ENCODE measurements at regions not wholly inside any gene's neighbourhood (a gene's known extent, or its start where the extent isn't known, plus 50 kb on each side); places are given as distances from the start of the nearest gene placed in this dataset.

GRCh38 chr13:34502011-34502410, 440.1 kb upstream of the NBEA start (continued):
- TF ChIP-seq ZFP30 (CRISPR knock-in tag; IDR thresholded peaks at IDR 0.05) (no peak), PATZ1 (CRISPR knock-in tag; IDR thresholded peaks at IDR 0.05; ENCODE audit: borderline replicate concordance) (no peak), PPARA (CRISPR knock-in tag; IDR thresholded peaks at IDR 0.05; ENCODE audit: borderline replicate concordance) (no peak), ZNF565 (CRISPR knock-in tag; conservative IDR thresholded peaks at IDR 0.05; ENCODE audit: low read depth) (no peak), ESRRG (CRISPR knock-in tag; IDR thresholded peaks at IDR 0.05) (no peak), ZFP3 (CRISPR knock-in tag; IDR thresholded peaks at IDR 0.05) (no peak)

- ATAC-seq = no peak
- TF ChIP-seq BACH2 (CRISPR knock-in tag; IDR thresholded peaks at IDR 0.05; ENCODE audit: borderline replicate concordance) = no peak
- TF ChIP-seq TCF4 (CRISPR knock-in tag; IDR thresholded peaks at IDR 0.05; ENCODE audit: borderline replicate concordance) = no peak
- no peak for TF ChIP-seq ISL1 (CRISPR knock-in tag; IDR thresholded peaks at IDR 0.05)
- TF ChIP-seq SNAI2 (CRISPR knock-in tag; IDR thresholded peaks at IDR 0.05) = no peak
- no peak for TF ChIP-seq TOX (CRISPR knock-in tag; IDR thresholded peaks at IDR 0.05; ENCODE audit: borderline replicate concordance)
- no peak for TF ChIP-seq ZC3H10 (CRISPR knock-in tag; IDR thresholded peaks at IDR 0.05)
- no peak for TF ChIP-seq PPARA (CRISPR knock-in tag; IDR thresholded peaks at IDR 0.05; ENCODE audit: borderline replicate concordance)
- no peak for TF ChIP-seq ZFP3 (CRISPR knock-in tag; IDR thresholded peaks at IDR 0.05)
- TF ChIP-seq ZNF70 (CRISPR knock-in tag; IDR thresholded peaks at IDR 0.05) = no peak
- no peak for TF ChIP-seq ZFP30 (CRISPR knock-in tag; IDR thresholded peaks at IDR 0.05)
- no peak for TF ChIP-seq PATZ1 (CRISPR knock-in tag; IDR thresholded peaks at IDR 0.05; ENCODE audit: borderline replicate concordance)
- TF ChIP-seq ARNTL (CRISPR knock-in tag; IDR thresholded peaks at IDR 0.05; ENCODE audit: borderline replicate concordance, low read depth) = no peak
- no peak for TF ChIP-seq ESRRG (CRISPR knock-in tag; IDR thresholded peaks at IDR 0.05)
- TF ChIP-seq CSDC2 (CRISPR knock-in tag; IDR thresholded peaks at IDR 0.05) = no peak
- TF ChIP-seq ZNF565 (CRISPR knock-in tag; conservative IDR thresholded peaks at IDR 0.05; ENCODE audit: low read depth) = no peak
- no peak for TF ChIP-seq POU6F1 (CRISPR knock-in tag; IDR thresholded peaks at IDR 0.05; ENCODE audit: borderline replicate concordance, low read depth)
- no peak for TF ChIP-seq OSR1 (CRISPR knock-in tag; IDR thresholded peaks at IDR 0.05)
Measured at GRCh38 chr13:34502621-34503020, 439.4 kb upstream of the NBEA start.

GRCh38 chr13:34506796-34507195, 435.3 kb upstream of the NBEA start:
- no peak for ATAC-seq
- TF ChIP-seq BACH2 (CRISPR knock-in tag; IDR thresholded peaks at IDR 0.05; ENCODE audit: borderline replicate concordance) = no peak
- TF ChIP-seq ZNF70 (CRISPR knock-in tag; IDR thresholded peaks at IDR 0.05) = no peak
- no peak for TF ChIP-seq ZC3H10 (CRISPR knock-in tag; IDR thresholded peaks at IDR 0.05)
- no peak for TF ChIP-seq GLIS3 (CRISPR knock-in tag; IDR thresholded peaks at IDR 0.05)
- TF ChIP-seq TOX (CRISPR knock-in tag; IDR thresholded peaks at IDR 0.05; ENCODE audit: borderline replicate concordance) = no peak

- no peak for ATAC-seq
- TF ChIP-seq TCF4 (CRISPR knock-in tag; IDR thresholded peaks at IDR 0.05; ENCODE audit: borderline replicate concordance) (no peak), TOX (CRISPR knock-in tag; IDR thresholded peaks at IDR 0.05; ENCODE audit: borderline replicate concordance) (no peak), ZNF565 (CRISPR knock-in tag; conservative IDR thresholded peaks at IDR 0.05; ENCODE audit: low read depth) (no peak), ZNF70 (CRISPR knock-in tag; IDR thresholded peaks at IDR 0.05) (no peak), PPARA (CRISPR knock-in tag; IDR thresholded peaks at IDR 0.05; ENCODE audit: borderline replicate concordance) (no peak), ARNTL (CRISPR knock-in tag; IDR thresholded peaks at IDR 0.05; ENCODE audit: borderline replicate concordance, low read depth) (no peak), ISL1 (CRISPR knock-in tag; IDR thresholded peaks at IDR 0.05) (no peak), ZC3H10 (CRISPR knock-in tag; IDR thresholded peaks at IDR 0.05) (no peak), POU6F1 (CRISPR knock-in tag; IDR thresholded peaks at IDR 0.05; ENCODE audit: borderline replicate concordance, low read depth) (no peak), CSDC2 (CRISPR knock-in tag; IDR thresholded peaks at IDR 0.05) (no peak), ZFP30 (CRISPR knock-in tag; IDR thresholded peaks at IDR 0.05) (no peak), ZNF8 (CRISPR knock-in tag; IDR thresholded peaks at IDR 0.05) (no peak), ZFP3 (CRISPR knock-in tag; IDR thresholded peaks at IDR 0.05) (no peak), SNAI2 (CRISPR knock-in tag; IDR thresholded peaks at IDR 0.05) (no peak), RARB (CRISPR knock-in tag; IDR thresholded peaks at IDR 0.05) (no peak), GLIS3 (CRISPR knock-in tag; IDR thresholded peaks at IDR 0.05) (no peak)
Measured at GRCh38 chr13:34507630-34508029, 434.4 kb upstream of the NBEA start.

Data from SK-N-SH treated with all-trans-retinoic acid at 6 μM for 48 hours (cell line).